Mesodermal cell (in vitro differentiated cells): ENCODE measurements at regions not wholly inside any gene's neighbourhood (a gene's known extent, or its start where the extent isn't known, plus 50 kb on each side); places are given as distances from the start of the nearest gene placed in this dataset.

Experiments used
- H3K27ac ChIP-seq: 2 replicates; pipeline ENCODE4 v1.7.0; 2013; ENCODE audit warnings: mild to moderate bottlenecking, low read depth, low read length, moderate library complexity; ENCODE audit not compliant: severe bottlenecking
- H3K36me3 ChIP-seq: 2 replicates; pipeline ENCODE4 v1.7.1; 2013; ENCODE audit warnings: mild to moderate bottlenecking, low read length, moderate library complexity; ENCODE audit not compliant: control insufficient read depth, insufficient read depth
- H3K4me1 ChIP-seq: one replicate; pipeline ENCODE4 v1.7.1; 2013; ENCODE audit warnings: mild to moderate bottlenecking, low read length; ENCODE audit not compliant: insufficient read depth, control insufficient read depth, poor library complexity, severe bottlenecking
- H3K4me3 ChIP-seq: 2 replicates; pipeline ENCODE4 v1.7.0; 2013; ENCODE audit warnings: low read length, control low read depth, mild to moderate bottlenecking; ENCODE audit not compliant: insufficient read depth, poor library complexity, severe bottlenecking; ENCODE audit errors: extremely low read depth
- H3K9me3 ChIP-seq: 2 replicates; pipeline ENCODE4 v1.7.1; 2013; ENCODE audit warnings: mild to moderate bottlenecking, low read length, moderate library complexity; ENCODE audit not compliant: control insufficient read depth
- WGBS, 2 experiments: methylation state at CpG; one replicate each; pipeline ENCODE4 v1.1.5; 2013; ENCODE audit warnings: missing lambda C conversion rate in 2 of 2; ENCODE audit not compliant: insufficient coverage in 2 of 2; 5-methylcytosine and 5-hydroxymethylcytosine counted together

DNA sequence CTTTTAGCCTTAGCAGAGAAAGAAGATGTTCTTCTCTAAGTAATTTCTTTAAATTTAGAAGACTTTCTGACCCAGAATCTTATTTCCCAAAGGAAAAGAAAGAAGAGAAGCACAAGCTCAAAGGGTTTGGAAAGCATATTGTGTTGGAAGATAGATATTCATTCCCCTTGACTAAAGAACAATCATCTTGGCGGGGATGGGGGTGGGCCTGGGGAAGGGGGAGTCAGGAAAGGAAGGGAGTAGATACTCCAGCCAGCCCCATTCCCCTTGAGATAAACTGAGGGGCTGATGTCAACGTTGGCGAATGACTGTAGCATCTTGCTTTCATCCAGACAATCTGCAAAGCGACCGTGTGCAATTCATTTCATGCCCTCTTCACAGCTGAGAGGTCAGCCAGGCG lies 66.5 kb upstream of the SIPA1L2 start:
- peaks cover 5% of the 10 kb centered on the region for H3K9me3 ChIP-seq
- H3K36me3 ChIP-seq = no peaks in the 10 kb centered on the region
- H3K4me3 ChIP-seq = no peak overlapping the region
- 90 to 93% methylated on average over 5 of the region's 6 CpGs for WGBS, 2 experiments
- no peak overlapping the region for H3K27ac ChIP-seq
- no peaks in the 10 kb centered on the region for H3K4me1 ChIP-seq

DNA sequence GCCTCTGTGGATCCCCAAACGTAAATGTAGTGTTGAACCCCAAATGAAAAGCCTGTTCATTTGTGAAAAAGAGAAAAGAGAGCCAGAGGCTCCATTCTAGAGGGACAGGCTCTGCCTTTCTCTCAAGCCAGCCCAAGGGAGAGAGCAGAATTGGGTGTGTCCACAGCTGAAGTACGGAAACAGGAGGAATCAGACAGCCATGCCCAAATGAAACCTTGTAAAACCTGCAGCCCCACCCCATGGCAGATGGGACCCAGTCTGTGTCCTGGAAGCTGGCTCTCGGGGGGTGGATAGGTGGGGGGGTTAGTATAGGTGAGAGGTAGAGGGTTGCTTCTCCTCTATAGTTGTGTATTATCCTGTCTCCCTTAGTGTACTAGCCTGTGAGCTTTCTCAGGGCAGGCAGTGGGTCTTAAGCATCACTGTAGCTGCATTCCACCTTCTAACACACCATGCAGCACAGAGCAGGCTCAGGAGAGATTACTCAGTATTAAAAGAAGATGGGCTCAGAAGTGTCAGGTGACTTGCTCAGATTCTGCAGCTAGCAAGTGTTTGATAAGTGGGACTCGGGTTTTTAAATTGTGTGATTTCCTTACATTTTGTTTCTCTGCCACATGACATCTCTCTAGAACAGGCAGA lies 67.4 kb upstream of the SIPA1L2 start:
- H3K4me3 ChIP-seq = no peak overlapping the region
- H3K27ac ChIP-seq = no peak overlapping the region
- 83 to 87% methylated on average over 1 to 2 of the region's 4 CpGs for WGBS, 2 experiments
- no peaks in the 10 kb centered on the region for H3K4me1 ChIP-seq
- H3K9me3 ChIP-seq = peaks cover 9% of the 10 kb centered on the region
- H3K36me3 ChIP-seq = no peaks in the 10 kb centered on the region

DNA sequence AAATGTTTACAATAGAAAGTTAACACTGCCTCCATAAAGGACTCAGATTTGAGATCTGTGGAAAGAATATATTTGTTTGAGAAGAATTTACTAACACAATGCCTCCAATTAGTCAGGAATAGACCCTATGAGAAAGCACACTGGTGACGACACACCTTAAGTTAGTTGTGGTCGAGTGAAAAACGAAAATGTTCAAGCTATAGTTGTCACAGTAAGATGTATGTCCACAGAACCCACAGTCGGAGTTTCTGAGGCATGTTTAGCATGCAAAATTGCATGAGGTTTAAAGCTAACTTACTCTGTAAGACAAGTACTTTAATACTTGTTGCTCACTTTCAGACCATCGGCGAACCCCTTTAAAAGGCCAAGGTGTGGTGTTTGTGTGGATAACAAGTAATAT lies 69.9 kb upstream of the SIPA1L2 start:
- no peaks in the 10 kb centered on the region for H3K36me3 ChIP-seq
- H3K4me3 ChIP-seq = no peak overlapping the region
- H3K9me3 ChIP-seq = peaks cover 9% of the 10 kb centered on the region
- WGBS, 2 experiments = 88 to 94% methylated on average over 6 of the region's 6 CpGs
- no peak overlapping the region for H3K27ac ChIP-seq
- H3K4me1 ChIP-seq = peaks cover 9% of the 10 kb centered on the region

DNA sequence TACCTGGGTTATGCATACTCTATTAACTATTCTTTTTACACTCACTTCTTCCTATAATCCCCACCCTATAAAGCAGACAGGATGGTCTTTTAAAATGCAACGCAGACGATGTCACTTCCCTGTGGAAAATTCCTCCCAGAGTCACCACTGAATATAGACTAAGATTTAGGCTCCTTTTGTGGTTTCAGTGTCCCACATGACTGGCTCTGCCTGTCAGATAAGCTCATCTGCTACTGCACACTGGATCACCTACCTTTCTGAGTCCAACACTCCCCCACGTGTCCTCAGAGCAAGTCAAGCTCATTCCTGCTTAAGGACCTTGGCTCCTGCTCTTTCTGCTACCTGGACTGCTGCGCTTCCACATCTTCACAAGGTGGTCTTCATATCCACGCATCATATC lies 73.0 kb upstream of the SIPA1L2 start:
- WGBS, 2 experiments = 94 to 96% methylated on average over 5 of the region's 5 CpGs
- Histone ChIP-seq H3K9me3 (peaks cover 9% of the 10 kb centered on the region), H3K4me3 (no peak overlapping the region), H3K27ac (no peak overlapping the region), H3K4me1 (peaks cover 11% of the 10 kb centered on the region), H3K36me3 (no peaks in the 10 kb centered on the region)

DNA sequence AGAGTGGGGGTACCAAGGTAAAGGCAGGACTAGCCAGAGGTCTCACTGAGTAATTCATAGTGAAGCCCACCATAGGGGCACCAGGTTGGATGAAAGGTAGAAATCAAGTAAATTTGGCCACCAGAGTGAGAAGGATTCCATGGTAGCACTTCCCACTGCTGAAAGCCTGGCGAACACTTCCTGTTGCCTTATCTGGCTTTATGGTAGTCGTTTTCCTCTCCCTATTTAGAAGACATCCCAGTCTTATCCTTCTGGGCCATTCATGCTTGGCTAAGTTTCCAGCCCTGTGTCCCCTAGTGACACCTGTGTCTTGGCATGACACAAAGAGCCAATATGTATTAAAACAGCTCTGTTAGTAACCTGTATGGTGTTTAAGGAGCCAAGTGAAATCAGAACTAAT lies 74.3 kb upstream of the SIPA1L2 start:
- H3K4me1 ChIP-seq = peaks cover 11% of the 10 kb centered on the region
- peaks cover 9% of the 10 kb centered on the region for H3K9me3 ChIP-seq
- no peaks in the 10 kb centered on the region for H3K36me3 ChIP-seq
- H3K4me3 ChIP-seq = no peak overlapping the region
- peak overlapping the region; percentile 44 for H3K27ac ChIP-seq
- WGBS, 2 experiments = 100% methylated on average over 1 of the region's 2 CpGs; no CpG with 5 or more reads in 1 of the 2 experiments

DNA sequence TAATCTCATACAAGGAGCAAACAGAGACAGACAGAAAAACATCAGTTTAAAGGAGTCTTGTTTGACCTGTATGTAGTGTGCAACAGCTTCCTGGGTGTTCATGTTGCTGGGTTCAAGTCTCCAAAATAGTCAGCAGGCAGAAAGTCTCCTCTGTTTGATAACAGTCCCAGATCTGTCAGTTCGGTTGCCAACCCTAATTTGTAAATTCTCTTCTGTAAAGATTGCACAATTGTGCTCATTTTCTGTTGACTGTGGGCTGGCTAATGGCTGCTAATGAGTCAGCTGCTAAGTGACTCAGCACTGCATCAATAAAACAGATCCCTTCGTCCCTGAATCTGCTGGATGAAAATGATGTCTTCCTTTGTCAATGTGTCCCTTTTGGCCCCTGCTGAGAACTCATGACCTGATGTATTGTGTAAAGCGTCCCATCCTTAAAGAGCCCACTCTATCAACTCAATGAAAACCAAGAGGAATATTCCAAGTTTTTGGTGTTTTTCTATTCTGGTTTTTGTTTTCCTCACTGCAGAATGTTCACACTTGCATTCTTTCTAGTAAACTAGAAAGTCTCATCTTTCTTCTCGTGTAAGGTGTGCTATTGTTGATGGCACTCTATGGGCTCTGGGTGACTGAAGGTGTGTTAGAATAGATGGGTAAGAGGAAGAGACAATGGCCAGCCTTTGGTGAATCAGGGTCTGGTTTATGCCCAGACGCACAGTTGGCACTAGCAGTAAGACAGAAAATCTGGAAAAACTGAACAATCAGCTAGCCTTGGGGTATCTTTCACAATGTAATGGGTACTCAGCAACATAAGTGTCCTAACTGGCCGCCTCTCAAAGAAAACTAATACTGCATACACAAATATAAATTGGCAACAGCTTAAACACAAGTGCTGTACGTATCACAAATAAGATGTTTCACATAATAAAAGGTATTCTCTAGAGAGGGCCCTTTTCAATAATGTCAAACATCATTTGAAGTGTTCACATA lies 75.1 kb upstream of the SIPA1L2 start:
- peaks cover 9% of the 10 kb centered on the region for H3K9me3 ChIP-seq
- H3K4me3 ChIP-seq = no peak overlapping the region
- H3K4me1 ChIP-seq = peaks cover 11% of the 10 kb centered on the region
- H3K27ac ChIP-seq = peak overlapping the region; percentile 44
- WGBS, 2 experiments = 55 to 78% methylated on average over 3 to 5 of the region's 7 CpGs
- H3K36me3 ChIP-seq = no peaks in the 10 kb centered on the region

DNA sequence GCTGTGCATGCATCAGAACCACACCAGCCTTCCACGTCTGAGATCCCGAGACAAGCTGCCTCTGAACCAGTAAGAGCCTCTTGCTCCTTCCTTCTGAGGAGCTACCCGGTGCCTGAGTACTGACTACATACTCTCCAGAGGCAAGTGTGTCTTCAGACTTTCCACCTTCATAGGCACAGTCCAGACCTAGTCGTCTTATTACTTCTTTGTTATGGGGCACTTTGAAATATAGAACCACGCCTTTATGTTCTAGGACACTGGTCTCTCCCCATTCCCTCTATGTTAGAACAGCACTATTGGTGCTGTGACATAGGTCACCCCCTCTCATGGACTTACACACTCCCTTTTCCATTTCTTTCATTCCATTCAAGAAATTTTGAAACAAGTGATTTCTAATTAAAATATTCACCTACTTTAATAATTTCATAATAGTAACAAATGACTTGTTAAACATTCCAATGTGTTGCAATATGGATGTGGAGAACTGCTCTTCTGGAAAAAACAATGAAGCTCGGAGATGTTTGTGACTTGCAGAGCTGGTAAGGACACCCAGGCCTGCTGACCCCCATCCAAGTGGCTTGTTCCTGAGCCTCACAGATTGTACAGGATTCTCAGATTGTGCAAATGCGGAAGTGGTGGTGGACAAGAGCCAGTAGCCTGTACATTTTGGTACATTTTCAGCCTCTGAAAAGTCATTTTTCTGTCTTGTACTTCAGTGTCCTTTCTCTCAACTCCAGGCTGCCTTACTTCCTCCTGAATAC lies 76.1 kb upstream of the SIPA1L2 start:
- H3K36me3 ChIP-seq = no peaks in the 10 kb centered on the region
- peaks cover 9% of the 10 kb centered on the region for H3K9me3 ChIP-seq
- WGBS, 2 experiments = 92 to 95% methylated on average over 6 of the region's 7 CpGs
- no peak overlapping the region for H3K4me3 ChIP-seq
- peaks cover 11% of the 10 kb centered on the region for H3K4me1 ChIP-seq
- no peak overlapping the region for H3K27ac ChIP-seq

DNA sequence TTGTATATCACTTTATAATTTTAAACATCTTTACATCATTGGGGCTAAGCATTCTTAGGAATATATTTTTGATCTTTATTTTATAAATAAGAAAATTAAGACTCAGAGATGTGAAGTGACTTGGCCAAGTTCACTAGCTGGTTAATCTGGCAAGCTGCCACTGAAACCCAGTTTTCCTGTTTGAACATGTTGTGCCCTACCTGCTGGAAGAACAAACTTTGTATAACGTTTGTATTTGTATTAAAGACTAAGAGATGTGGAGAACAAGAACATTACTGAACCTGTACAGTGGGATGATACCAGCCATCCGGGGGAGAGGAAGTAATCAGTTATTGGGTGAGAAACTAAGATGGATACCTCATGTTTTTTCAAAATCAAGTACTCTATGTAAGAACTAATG lies 77.2 kb upstream of the SIPA1L2 start:
- Histone ChIP-seq H3K36me3 (no peaks in the 10 kb centered on the region), H3K27ac (no peak overlapping the region), H3K9me3 (no peaks in the 10 kb centered on the region), H3K4me1 (peaks cover 11% of the 10 kb centered on the region), H3K4me3 (no peak overlapping the region)
- 100% methylated on average over 1 to 2 of the region's 2 CpGs for WGBS, 2 experiments

DNA sequence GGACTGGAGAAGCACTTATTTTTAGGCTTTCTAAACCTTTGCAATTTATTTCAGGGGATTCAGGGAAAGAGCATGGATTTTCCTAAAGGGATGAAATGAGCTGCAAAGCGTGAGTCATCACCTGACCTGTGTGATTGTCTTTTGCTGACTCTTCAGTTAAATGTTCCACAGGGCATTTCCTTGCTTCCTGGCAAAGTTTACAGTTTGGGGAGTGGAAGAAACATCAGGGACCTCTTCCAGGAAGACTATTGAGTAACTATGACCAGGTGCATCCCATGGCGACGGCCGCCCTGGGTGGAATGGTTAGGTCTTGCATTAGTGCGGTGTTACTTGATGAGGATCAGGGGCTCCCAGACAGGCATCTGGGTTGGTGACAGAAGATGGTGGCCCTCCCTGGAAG lies 79.5 kb upstream of the SIPA1L2 start:
- H3K27ac ChIP-seq = no peak overlapping the region
- no peaks in the 10 kb centered on the region for H3K9me3 ChIP-seq
- no peak overlapping the region for H3K4me3 ChIP-seq
- no peaks in the 10 kb centered on the region for H3K36me3 ChIP-seq
- peaks cover 6% of the 10 kb centered on the region for H3K4me1 ChIP-seq
- WGBS, 2 experiments = 76 to 85% methylated on average over 3 to 5 of the region's 5 CpGs

DNA sequence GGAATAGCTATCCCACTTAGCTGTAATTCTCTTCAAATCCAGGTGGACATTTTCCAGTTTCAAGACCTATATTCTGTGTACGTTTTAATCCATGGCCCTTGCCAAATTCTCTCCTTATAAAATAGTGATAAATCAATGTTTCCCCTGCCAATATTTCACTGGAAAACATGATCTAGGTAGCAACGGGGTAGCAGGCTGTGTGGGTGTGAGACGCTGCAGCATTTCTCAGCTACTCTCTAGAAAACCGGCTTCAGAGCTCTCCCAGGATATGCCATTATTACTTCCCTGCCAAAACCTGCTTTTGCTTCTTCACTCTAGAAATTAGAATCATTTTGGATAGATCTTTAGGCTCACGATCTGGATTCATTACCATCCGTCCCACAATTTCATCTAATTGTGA lies 82.1 kb upstream of the SIPA1L2 start:
- Histone ChIP-seq H3K9me3 (no peaks in the 10 kb centered on the region), H3K4me1 (no peaks in the 10 kb centered on the region), H3K27ac (no peak overlapping the region), H3K4me3 (no peak overlapping the region), H3K36me3 (no peaks in the 10 kb centered on the region)
- WGBS, 2 experiments = 80 to 94% methylated on average over 1 to 3 of the region's 6 CpGs
